Panc1 (cell line): ENCODE measurements at regions not wholly inside any gene's neighbourhood (a gene's known extent, or its start where the extent isn't known, plus 50 kb on each side); places are given as distances from the start of the nearest gene placed in this dataset.

Experiments
- CTCF ChIP-seq: fragments of 450-650 bp; IDR thresholded peaks from 2 replicates; pipeline ENCODE4 v1.5.1; 2017; ENCODE audit warnings: mild to moderate bottlenecking
- POLR2AphosphoS5 ChIP-seq: IDR thresholded peaks from 2 replicates; pipeline ENCODE4 v1.6.1; 2012; ENCODE audit warnings: mild to moderate bottlenecking, low read depth, low read length, moderate library complexity
- REST ChIP-seq, 2 experiments: IDR thresholded peaks; 2 replicates each; pipeline ENCODE4 v1.6.1; 2011 to 2012; ENCODE audit warnings: low read depth in 2 of 2, control low read depth in 1 of 2, low read length in 1 of 2, mild to moderate bottlenecking in 1 of 2, moderate library complexity in 1 of 2; ENCODE audit not compliant: insufficient read depth in 1 of 2
- SIN3A ChIP-seq: IDR thresholded peaks from 2 replicates; pipeline ENCODE4 v1.6.1; 2012; ENCODE audit warnings: low read depth, mild to moderate bottlenecking, low read length, moderate library complexity, borderline replicate concordance; ENCODE audit not compliant: insufficient read depth
- TCF7L2 ChIP-seq: IDR thresholded peaks from 2 replicates; pipeline ENCODE4 v1.6.1; 2011; ENCODE audit warnings: mild to moderate bottlenecking, low read depth, low read length, inconsistent platforms

DNA sequence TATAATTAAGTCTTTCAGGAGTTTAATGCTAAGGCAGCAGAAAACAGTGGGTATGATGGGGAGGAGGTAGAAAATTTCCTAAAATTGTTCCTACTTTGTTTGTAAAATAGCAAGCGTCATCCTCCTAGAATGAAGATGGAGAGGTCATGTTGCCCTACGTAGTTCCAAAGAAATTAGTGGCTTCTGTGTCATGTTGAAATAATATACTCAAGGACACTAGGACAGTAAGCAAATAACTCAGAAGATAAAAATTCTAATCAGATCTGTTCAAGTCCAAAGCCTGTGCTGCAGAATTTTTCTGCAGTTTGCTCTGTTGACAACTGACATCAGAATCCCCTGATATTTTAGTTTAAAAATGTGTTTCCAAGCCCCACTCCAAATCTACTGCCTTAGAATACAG, 486.3 kb downstream of the DIRAS2 start:
- no peak for TF ChIP-seq CTCF
- no peak for TF ChIP-seq POLR2AphosphoS5
- no peak for TF ChIP-seq REST (IDR thresholded peaks at IDR 0.05; ENCODE audit: insufficient read depth in 1 of 2, low read depth in 2 of 2, low read length in 1 of 2)
- no peak for TF ChIP-seq TCF7L2
- no peak for TF ChIP-seq SIN3A
